ENCODE measurements at regions not wholly inside any gene's neighbourhood (a gene's known extent, or its start where the extent isn't known, plus 50 kb on each side); places are given as distances from the start of the nearest gene placed in this dataset.

DNA sequence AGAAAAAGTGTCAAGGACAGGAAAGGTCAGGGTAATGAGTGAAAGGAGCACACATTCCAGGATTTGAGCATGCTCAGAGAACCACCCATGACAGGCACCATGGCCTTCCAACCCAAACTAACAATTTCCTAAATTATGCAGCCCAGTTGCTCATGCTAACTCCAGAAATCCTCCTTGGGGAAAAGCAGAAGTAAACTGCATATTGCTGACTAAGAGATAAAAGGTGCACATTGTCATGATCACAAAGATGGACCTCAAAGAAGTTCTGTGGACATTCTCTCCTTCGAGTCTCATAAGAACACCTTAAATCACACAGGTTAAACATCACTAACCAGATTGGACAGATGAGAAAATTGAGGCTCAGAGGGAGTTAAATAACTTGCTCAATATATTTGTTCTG, 97.6 kb upstream of the SLC25A36 start:
- Histone ChIP-seq H3K9ac (ENCODE audit: low read depth, low read length) (no peak overlapping the region), H3K36me3 (ENCODE audit: insufficient read depth, low read length) (no peaks in the 10 kb centered on the region), H3K4me1 (ENCODE audit: insufficient read depth, low read length) (no peaks in the 10 kb centered on the region), H3K9me3 (ENCODE audit: insufficient read depth, low read depth, low read length) (no peaks in the 10 kb centered on the region), H3K27me3 (ENCODE audit: insufficient read depth, low read length) (no peaks in the 10 kb centered on the region), H3K4me3 (ENCODE audit: low read length) (no peak overlapping the region), H3K27ac (ENCODE audit: low read depth, low read length) (no peak overlapping the region)
- WGBS = 88% methylated on average over 1 of the region's 1 CpG

DNA sequence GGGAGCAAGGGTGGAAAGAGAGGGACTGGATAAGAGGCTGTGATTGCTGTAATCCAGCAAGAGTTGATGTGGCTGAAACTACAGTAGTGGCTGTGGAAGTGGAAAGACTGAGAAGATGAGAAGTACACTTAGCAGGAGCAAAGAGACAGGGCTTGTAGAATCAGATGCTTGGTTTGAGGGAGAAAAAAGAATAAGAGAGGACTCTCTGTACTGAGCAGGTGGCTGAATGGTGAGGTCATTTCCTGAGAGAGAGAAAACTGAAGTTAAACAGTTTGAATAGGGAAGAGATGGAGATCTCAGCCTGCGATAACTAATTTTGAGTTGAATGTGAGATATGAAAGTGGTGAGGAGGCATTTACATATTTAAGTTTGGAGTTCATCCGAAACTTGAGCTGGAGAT, 95.8 kb upstream of the SLC25A36 start:
- Histone ChIP-seq H3K27me3 (ENCODE audit: insufficient read depth, low read length) (no peaks in the 10 kb centered on the region), H3K27ac (ENCODE audit: low read depth, low read length) (no peak overlapping the region), H3K4me3 (ENCODE audit: low read length) (no peak overlapping the region), H3K4me1 (ENCODE audit: insufficient read depth, low read length) (no peaks in the 10 kb centered on the region), H3K9me3 (ENCODE audit: insufficient read depth, low read depth, low read length) (no peaks in the 10 kb centered on the region), H3K36me3 (ENCODE audit: insufficient read depth, low read length) (no peaks in the 10 kb centered on the region), H3K9ac (ENCODE audit: low read depth, low read length) (no peak overlapping the region)
- WGBS = 96% methylated on average over 2 of the region's 2 CpGs

DNA sequence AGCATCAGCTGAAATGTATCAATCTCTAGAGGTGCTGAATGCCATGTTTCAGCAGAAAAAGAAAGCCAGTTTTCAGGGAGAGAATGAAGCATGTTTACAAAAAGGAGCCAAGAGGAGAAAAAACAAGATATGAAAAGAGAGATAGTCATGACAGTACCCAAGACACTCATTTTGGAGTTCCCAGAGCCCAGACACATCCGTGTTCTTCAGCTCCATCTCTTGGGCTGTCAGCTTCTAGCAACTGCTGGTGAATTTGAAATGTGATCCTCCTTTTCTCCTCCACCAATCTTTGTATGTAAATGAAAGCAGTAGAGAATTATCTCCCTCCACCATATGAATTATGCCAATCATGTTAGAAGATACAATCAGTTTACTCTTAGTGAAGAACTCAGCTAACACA, 93.0 kb upstream of the SLC25A36 start:
- Histone ChIP-seq H3K9ac (ENCODE audit: low read depth, low read length) (no peak overlapping the region), H3K36me3 (ENCODE audit: insufficient read depth, low read length) (no peaks in the 10 kb centered on the region), H3K27me3 (ENCODE audit: insufficient read depth, low read length) (no peaks in the 10 kb centered on the region), H3K27ac (ENCODE audit: low read depth, low read length) (no peak overlapping the region), H3K4me1 (ENCODE audit: insufficient read depth, low read length) (no peaks in the 10 kb centered on the region), H3K9me3 (ENCODE audit: insufficient read depth, low read depth, low read length) (no peaks in the 10 kb centered on the region), H3K4me3 (ENCODE audit: low read length) (no peak overlapping the region)
- 82% methylated on average over 1 of the region's 1 CpG for WGBS

DNA sequence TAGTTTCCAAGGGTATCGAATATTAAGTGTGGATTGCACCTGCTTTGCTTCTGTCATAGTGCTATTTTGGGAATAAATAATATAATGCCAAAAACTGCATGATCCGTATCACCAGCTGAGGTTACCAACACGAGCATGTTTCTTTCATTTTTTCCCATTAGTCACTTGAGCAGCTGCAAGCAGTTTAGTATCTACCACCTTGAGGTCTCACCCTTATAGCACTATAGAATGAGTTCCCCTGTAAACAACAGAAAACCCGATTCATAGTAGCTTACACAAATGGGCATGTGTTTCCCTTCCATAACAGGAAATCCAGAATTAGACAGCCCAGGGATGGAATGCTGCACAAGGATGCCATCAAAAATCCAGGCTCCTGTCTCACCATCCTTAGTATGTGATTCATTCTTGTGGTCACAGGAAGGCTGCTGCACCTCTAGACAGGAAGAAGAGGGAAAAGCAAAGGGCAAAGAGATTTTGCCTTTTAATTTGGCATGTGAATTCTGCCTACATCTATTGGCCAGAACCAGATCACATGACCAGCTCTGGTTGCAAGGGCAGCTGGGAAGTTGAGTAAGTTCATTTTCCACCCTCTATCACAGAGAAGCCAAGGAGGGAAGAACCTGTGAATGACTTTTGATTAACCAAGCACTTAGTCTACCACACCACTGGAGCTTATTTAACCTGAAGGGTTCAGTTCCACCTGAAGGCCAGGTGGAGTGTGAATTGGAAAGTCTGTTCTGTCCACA, 91.3 kb upstream of the SLC25A36 start:
- H3K9ac ChIP-seq (ENCODE audit: low read depth, low read length) = no peak overlapping the region
- H3K27ac ChIP-seq (ENCODE audit: low read depth, low read length) = no peak overlapping the region
- H3K36me3 ChIP-seq (ENCODE audit: insufficient read depth, low read length) = no peaks in the 10 kb centered on the region
- no peaks in the 10 kb centered on the region for H3K9me3 ChIP-seq (ENCODE audit: insufficient read depth, low read depth, low read length)
- H3K4me3 ChIP-seq (ENCODE audit: low read length) = no peak overlapping the region
- H3K4me1 ChIP-seq (ENCODE audit: insufficient read depth, low read length) = no peaks in the 10 kb centered on the region
- 91% methylated on average over 4 of the region's 4 CpGs for WGBS
- H3K27me3 ChIP-seq (ENCODE audit: insufficient read depth, low read length) = no peaks in the 10 kb centered on the region

DNA sequence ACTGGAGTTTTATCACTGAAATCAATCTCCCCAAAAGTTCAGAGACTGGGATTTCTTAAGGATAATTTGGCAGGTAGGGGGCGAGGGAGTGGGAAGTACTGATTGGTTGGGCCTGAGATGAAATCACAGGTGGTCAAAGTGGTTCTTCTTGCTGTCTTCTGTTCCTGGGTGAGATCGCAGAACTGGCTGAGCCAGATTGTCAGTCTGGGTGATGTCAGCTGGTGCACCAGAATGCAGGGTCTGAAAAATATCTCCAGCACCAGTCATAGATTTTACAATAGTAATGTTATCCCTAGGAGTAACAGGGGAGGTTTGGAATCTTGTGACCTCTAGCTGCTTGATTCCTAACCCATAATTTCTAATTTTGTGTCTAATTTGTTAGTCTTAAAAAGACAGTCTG, 86.7 kb upstream of the SLC25A36 start:
- H3K4me3 ChIP-seq (ENCODE audit: low read length) = no peak overlapping the region
- no peaks in the 10 kb centered on the region for H3K27me3 ChIP-seq (ENCODE audit: insufficient read depth, low read length)
- H3K4me1 ChIP-seq (ENCODE audit: insufficient read depth, low read length) = peaks cover 9% of the 10 kb centered on the region
- H3K9ac ChIP-seq (ENCODE audit: low read depth, low read length) = no peak overlapping the region
- 89% methylated on average over 2 of the region's 2 CpGs for WGBS
- H3K27ac ChIP-seq (ENCODE audit: low read depth, low read length) = no peak overlapping the region
- no peaks in the 10 kb centered on the region for H3K36me3 ChIP-seq (ENCODE audit: insufficient read depth, low read length)
- no peaks in the 10 kb centered on the region for H3K9me3 ChIP-seq (ENCODE audit: insufficient read depth, low read depth, low read length)

DNA sequence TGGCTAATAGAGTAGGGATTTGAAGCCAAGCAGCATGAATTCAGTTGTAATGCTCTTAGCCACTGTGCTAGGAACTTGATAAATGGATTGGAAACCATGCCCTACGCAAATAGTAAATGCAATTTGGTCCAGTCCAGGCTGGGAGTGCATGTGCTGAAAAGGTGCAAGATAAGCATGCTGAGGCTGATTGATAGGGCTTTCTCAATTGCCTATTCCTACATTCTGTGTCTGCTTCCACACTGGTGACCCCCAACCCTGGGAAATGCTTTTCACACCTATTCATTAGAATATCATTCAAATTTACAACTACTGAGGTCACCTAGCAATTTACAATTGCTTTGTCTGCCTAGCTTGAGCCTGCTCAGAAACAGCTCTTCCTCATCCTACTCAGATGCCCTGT, 84.7 kb upstream of the SLC25A36 start:
- H3K9ac ChIP-seq (ENCODE audit: low read depth, low read length) = no peak overlapping the region
- no peaks in the 10 kb centered on the region for H3K36me3 ChIP-seq (ENCODE audit: insufficient read depth, low read length)
- no peak overlapping the region for H3K27ac ChIP-seq (ENCODE audit: low read depth, low read length)
- H3K9me3 ChIP-seq (ENCODE audit: insufficient read depth, low read depth, low read length) = no peaks in the 10 kb centered on the region
- no peak overlapping the region for H3K4me3 ChIP-seq (ENCODE audit: low read length)
- H3K4me1 ChIP-seq (ENCODE audit: insufficient read depth, low read length) = peaks cover 14% of the 10 kb centered on the region
- WGBS = 98% methylated on average over 1 of the region's 1 CpG
- H3K27me3 ChIP-seq (ENCODE audit: insufficient read depth, low read length) = no peaks in the 10 kb centered on the region

GRCh38 chr3:140857993-140858392, 83.6 kb upstream of the SLC25A36 start:
- H3K27me3 ChIP-seq (ENCODE audit: insufficient read depth, low read length) = no peaks in the 10 kb centered on the region
- no peaks in the 10 kb centered on the region for H3K36me3 ChIP-seq (ENCODE audit: insufficient read depth, low read length)
- peaks cover 14% of the 10 kb centered on the region for H3K4me1 ChIP-seq (ENCODE audit: insufficient read depth, low read length)
- no peak overlapping the region for H3K27ac ChIP-seq (ENCODE audit: low read depth, low read length)
- no peak overlapping the region for H3K9ac ChIP-seq (ENCODE audit: low read depth, low read length)
- H3K9me3 ChIP-seq (ENCODE audit: insufficient read depth, low read depth, low read length) = no peaks in the 10 kb centered on the region
- no peak overlapping the region for H3K4me3 ChIP-seq (ENCODE audit: low read length)
- 94% methylated on average over 2 of the region's 2 CpGs for WGBS

DNA sequence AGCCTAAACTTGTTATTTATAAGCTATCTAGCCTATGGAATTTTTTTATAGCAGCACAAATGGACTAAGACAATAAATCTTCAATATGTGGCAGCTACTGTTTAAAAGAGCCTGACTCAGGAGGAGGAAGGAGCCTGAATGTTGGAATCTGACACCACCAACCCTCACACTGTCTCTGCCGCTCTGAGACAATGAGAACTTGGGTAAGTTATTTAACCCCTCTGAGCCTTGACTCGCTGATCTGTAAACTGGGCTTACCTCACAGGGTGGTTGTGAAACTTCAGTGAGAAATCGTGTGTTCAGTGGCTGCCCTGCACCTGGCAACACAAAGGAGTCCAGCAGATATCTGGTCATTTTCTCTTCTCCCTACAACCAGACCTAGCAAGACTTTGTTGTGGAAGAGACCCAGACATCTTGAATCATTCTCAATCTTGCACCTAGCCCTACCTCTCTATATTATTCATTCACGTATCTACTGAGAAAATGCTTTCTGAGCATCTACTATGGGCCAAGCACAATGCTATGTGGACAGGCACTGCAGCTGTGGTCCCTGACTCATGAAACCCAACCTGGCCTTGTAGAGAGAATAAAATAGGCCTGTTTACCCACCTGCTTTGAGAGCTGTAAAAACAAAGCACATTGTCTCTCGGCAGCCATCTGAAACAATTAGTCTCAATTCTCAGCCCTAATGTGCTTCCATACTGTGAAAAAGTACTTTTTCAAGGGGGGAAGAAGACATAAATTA, 81.9 kb upstream of the SLC25A36 start:
- Histone ChIP-seq H3K4me1 (ENCODE audit: insufficient read depth, low read length) (peaks cover 14% of the 10 kb centered on the region), H3K9ac (ENCODE audit: low read depth, low read length) (no peak overlapping the region), H3K4me3 (ENCODE audit: low read length) (no peak overlapping the region), H3K27me3 (ENCODE audit: insufficient read depth, low read length) (no peaks in the 10 kb centered on the region), H3K27ac (ENCODE audit: low read depth, low read length) (no peak overlapping the region), H3K36me3 (ENCODE audit: insufficient read depth, low read length) (no peaks in the 10 kb centered on the region), H3K9me3 (ENCODE audit: insufficient read depth, low read depth, low read length) (no peaks in the 10 kb centered on the region)
- 77% methylated on average over 5 of the region's 5 CpGs for WGBS

DNA sequence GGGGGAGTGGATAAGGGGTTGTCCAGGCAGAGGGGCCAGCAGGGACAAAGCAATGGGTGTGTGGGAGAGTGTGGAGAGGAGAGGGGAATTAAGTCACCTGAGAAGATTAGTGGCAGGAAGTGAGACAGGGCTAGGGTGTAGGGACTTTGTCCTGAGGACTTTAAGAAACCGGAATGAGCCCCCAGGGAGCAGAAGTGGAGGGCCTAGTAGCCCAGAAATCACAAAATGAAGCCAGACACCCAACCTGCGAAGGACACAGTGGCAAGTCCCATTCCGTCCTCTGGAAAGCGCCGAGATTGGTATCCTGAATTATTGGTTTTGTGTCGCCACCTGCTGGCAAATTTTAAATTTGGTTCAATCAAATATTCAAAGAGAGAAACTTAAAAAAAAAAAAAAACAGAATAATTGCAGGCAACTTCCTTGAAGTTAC, 78.0 kb upstream of the SLC25A36 start:
- H3K27ac ChIP-seq (ENCODE audit: low read depth, low read length) = no peak overlapping the region
- no peaks in the 10 kb centered on the region; the same call in 1 of the 2 replicates for H3K9me3 ChIP-seq (ENCODE audit: insufficient read depth, low read depth, low read length)
- 16% methylated on average over 6 of the region's 6 CpGs for WGBS
- H3K9ac ChIP-seq (ENCODE audit: low read depth, low read length) = no peak overlapping the region
- H3K4me1 ChIP-seq (ENCODE audit: insufficient read depth, low read length) = peaks cover 8% of the 10 kb centered on the region
- H3K36me3 ChIP-seq (ENCODE audit: insufficient read depth, low read length) = no peaks in the 10 kb centered on the region
- H3K27me3 ChIP-seq (ENCODE audit: insufficient read depth, low read length) = no peaks in the 10 kb centered on the region
- H3K4me3 ChIP-seq (ENCODE audit: low read length) = no peak overlapping the region

DNA sequence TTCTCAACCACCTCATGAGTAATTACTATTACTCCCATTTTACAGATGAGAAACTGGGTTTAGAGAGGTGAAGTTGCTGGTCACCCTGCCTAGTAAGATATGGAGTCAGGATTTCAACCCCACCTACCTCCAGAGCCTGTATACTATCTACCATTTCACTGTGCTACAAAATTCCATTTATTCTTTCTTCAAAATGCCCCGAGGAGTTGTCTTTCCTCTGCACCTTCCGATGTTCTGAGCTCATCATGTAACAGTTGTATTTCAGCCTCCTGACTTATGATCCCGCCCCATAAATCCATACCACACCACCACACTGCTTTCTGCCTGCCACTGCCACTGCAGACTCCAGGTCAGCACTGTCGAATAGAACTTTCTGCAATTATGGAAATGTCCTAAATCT, 71.3 kb upstream of the SLC25A36 start:
- Histone ChIP-seq H3K4me1 (ENCODE audit: insufficient read depth, low read length) (0 out of 2 replicates have a peak, but pooled peaks cover 4% of the 10 kb centered on the region), H3K9me3 (ENCODE audit: insufficient read depth, low read depth, low read length) (no peaks in the 10 kb centered on the region; the same call in 1 of the 2 replicates)
- WGBS = 92% methylated on average over 4 of the region's 4 CpGs

GRCh38 chr3:140871022-140871421, 70.6 kb upstream of the SLC25A36 start:
- no peaks in the 10 kb centered on the region for H3K36me3 ChIP-seq (ENCODE audit: insufficient read depth, low read length)
- H3K27me3 ChIP-seq (ENCODE audit: insufficient read depth, low read length) = no peaks in the 10 kb centered on the region
- no peaks in the 10 kb centered on the region for H3K9me3 ChIP-seq (ENCODE audit: insufficient read depth, low read depth, low read length)
- H3K4me1 ChIP-seq (ENCODE audit: insufficient read depth, low read length) = 0 out of 2 replicates have a peak, but pooled peaks cover 4% of the 10 kb centered on the region
- no peak overlapping the region for H3K4me3 ChIP-seq (ENCODE audit: low read length)
- H3K9ac ChIP-seq (ENCODE audit: low read depth, low read length) = no peak overlapping the region
- no peak overlapping the region for H3K27ac ChIP-seq (ENCODE audit: low read depth, low read length)
- WGBS = 95% methylated on average over 2 of the region's 2 CpGs

More for the DNA sequence above, 71.3 kb upstream of the SLC25A36 start:
- H3K27ac ChIP-seq (ENCODE audit: low read depth, low read length) = no peak overlapping the region
- no peak overlapping the region for H3K9ac ChIP-seq (ENCODE audit: low read depth, low read length)
- no peaks in the 10 kb centered on the region for H3K36me3 ChIP-seq (ENCODE audit: insufficient read depth, low read length)
- no peaks in the 10 kb centered on the region for H3K27me3 ChIP-seq (ENCODE audit: insufficient read depth, low read length)
- no peak overlapping the region for H3K4me3 ChIP-seq (ENCODE audit: low read length)
